Mesodermal cell (in vitro differentiated cells): ENCODE measurements at regions not wholly inside any gene's neighbourhood (a gene's known extent, or its start where the extent isn't known, plus 50 kb on each side); places are given as distances from the start of the nearest gene placed in this dataset.

Source experiments
- H3K27ac ChIP-seq: 2 replicates; pipeline ENCODE4 v1.7.0; 2013; ENCODE audit warnings: mild to moderate bottlenecking, low read depth, low read length, moderate library complexity; ENCODE audit not compliant: severe bottlenecking
- H3K36me3 ChIP-seq: 2 replicates; pipeline ENCODE4 v1.7.1; 2013; ENCODE audit warnings: mild to moderate bottlenecking, low read length, moderate library complexity; ENCODE audit not compliant: control insufficient read depth, insufficient read depth
- H3K4me1 ChIP-seq: one replicate; pipeline ENCODE4 v1.7.1; 2013; ENCODE audit warnings: mild to moderate bottlenecking, low read length; ENCODE audit not compliant: insufficient read depth, control insufficient read depth, poor library complexity, severe bottlenecking
- H3K4me3 ChIP-seq: 2 replicates; pipeline ENCODE4 v1.7.0; 2013; ENCODE audit warnings: low read length, control low read depth, mild to moderate bottlenecking; ENCODE audit not compliant: insufficient read depth, poor library complexity, severe bottlenecking; ENCODE audit errors: extremely low read depth
- H3K9me3 ChIP-seq: 2 replicates; pipeline ENCODE4 v1.7.1; 2013; ENCODE audit warnings: mild to moderate bottlenecking, low read length, moderate library complexity; ENCODE audit not compliant: control insufficient read depth
- WGBS, 2 experiments: methylation state at CpG; one replicate each; pipeline ENCODE4 v1.1.5; 2013; ENCODE audit warnings: missing lambda C conversion rate in 2 of 2; ENCODE audit not compliant: insufficient coverage in 2 of 2; 5-methylcytosine and 5-hydroxymethylcytosine counted together

DNA sequence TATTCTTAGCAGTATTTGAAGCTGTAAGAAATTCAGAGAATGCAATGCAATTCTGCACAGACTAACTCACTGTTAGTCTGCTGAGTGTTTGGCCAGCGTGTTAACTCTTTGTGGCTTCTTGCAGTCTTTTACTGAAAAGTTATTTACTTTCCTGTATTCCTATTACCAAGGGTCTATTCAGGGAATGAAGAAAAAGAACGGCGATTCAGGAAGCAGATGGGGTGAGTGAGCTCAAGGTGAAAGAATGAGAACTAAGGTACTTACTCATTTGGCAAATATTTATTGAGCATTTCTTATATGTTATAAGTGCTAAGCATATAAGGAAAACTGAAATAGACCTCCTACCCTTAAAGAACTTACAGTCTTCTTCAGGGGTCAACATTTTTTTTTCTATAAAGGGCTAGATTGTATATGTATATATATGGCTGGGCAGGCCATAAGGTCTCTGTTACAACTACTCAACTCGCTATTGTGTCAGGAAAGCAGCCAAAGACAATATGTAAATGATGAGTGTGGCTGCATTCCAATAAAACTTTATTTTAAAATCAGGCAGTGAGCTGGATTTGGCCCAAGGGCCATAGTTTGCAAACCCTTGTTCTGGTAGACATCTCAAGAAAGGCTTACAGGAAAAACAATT, 271.9 kb upstream of the GADL1 start:
- Histone ChIP-seq H3K9me3 (no peaks in the 10 kb centered on the region), H3K4me3 (no peak overlapping the region), H3K4me1 (peaks cover 18% of the 10 kb centered on the region), H3K36me3 (no peaks in the 10 kb centered on the region), H3K27ac (peak overlapping the region; percentile 70)
- 60% methylated on average over 1 of the region's 4 CpGs; no CpG with 5 or more reads in 1 of the 2 experiments for WGBS, 2 experiments

DNA sequence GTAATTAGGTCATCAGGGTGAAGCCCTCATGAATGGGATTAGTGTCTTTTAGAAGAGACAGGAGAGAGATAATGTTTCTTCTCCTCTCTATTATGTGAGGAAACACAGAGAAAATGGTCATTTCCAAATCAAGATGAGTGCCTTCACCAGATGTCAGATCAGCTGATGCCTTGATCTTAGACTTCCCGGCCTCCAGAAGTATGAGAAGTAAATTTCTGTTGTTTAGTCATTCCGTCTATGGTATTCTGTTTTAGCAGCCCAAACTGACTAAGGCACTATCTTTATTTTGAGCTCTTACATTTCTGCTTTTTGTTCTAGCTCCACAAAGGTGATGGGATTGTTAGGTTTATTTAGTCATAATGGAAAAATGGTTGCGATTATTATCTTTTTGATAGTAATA, 273.2 kb upstream of the GADL1 start:
- no peaks in the 10 kb centered on the region for H3K36me3 ChIP-seq
- H3K4me3 ChIP-seq = no peak overlapping the region
- no peak overlapping the region for H3K27ac ChIP-seq
- WGBS, 2 experiments = 93% methylated on average over 2 of the region's 3 CpGs; no CpG with 5 or more reads in 1 of the 2 experiments
- H3K4me1 ChIP-seq = peaks cover 18% of the 10 kb centered on the region
- no peaks in the 10 kb centered on the region for H3K9me3 ChIP-seq

DNA sequence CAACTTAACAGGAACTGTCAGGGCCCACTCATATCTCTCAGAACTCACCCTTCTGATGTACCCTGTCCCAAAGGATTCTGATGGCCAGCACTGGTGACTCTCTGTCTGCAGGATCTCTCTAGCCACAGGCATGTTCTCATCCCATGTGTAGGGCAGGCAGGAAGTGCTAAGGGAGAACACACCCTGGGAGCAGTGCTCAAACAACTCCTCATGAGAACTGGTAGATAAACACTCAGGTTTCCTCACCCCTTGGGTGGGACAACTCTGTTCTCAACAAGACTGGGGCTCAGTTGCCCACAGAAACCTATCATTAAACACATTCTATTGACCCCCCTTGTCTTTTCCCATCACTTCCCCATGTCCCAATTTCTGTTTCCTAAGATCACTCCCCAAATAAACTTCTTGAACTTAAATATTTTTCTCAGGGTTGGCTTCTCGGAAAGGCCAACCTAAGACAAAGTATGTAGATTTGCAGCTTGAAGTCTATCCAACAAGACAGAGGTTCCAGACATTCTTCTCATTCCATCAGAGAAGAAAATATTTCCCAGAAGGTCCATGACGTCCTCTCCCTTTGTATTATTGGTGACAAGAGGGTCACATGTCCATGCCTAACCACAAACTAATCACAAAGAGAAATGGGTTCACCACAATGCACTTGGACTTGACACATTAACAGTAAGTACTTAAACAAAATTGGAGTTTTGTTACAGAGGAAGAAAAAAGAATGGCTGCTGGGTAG, 276.6 kb upstream of the GADL1 start:
- Histone ChIP-seq H3K27ac (peak overlapping the region; percentile 23), H3K4me1 (peaks cover 10% of the 10 kb centered on the region), H3K9me3 (no peaks in the 10 kb centered on the region), H3K4me3 (no peak overlapping the region), H3K36me3 (no peaks in the 10 kb centered on the region)
- 100% methylated on average over 1 of the region's 2 CpGs; no CpG with 5 or more reads in 1 of the 2 experiments for WGBS, 2 experiments

DNA sequence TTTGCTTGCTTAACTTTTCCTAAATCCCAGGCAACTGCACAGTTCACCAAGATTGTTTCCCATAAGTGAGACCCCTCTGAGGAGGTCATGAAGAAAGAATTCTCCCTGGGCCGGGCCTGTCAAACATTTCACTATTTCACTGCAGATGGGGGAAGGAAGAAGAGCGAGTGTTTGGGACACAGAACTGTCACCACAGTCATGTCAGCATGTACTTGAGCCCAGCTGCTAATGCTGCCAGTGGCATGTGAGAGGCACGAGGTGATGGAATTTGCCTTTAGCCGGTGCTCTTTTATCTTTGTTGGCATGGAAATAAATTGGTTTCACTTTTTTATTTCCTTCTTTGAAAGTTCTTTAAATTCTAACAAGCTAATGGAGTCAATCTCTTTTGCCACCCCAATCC, 277.9 kb upstream of the GADL1 start:
- no peaks in the 10 kb centered on the region for H3K36me3 ChIP-seq
- no peak overlapping the region for H3K27ac ChIP-seq
- 81 to 96% methylated on average over 2 to 4 of the region's 4 CpGs for WGBS, 2 experiments
- no peak overlapping the region for H3K4me3 ChIP-seq
- peaks cover 4% of the 10 kb centered on the region for H3K4me1 ChIP-seq
- no peaks in the 10 kb centered on the region for H3K9me3 ChIP-seq

DNA sequence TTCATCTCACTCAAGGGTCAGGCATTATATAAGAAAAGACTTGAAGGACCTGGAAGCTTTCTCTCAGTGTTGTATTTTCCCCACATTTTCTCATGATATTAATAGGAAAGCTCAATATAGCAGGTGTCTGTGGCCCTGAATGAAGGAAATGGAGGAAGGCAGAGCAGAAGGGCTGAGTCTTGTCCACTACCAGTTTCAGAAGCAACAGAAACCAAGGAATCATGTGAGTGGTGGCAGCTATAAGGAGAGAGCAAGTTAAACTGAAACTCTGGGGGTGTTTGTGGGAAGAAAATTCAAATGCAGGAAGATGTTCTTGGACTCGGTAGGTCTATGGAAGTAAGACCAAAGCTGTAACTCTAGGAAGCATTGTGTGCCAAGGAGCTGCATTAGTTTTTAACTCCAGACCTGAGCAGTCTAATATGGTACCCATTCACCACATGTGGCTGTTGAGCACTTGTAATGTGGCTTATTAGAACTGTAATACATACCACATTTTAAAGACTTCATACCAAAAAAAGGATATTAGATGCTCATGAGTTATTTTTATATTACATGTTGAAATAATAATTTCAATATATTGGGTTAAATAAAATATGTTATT, 278.8 kb upstream of the GADL1 start:
- H3K4me1 ChIP-seq = peaks cover 4% of the 10 kb centered on the region
- no peaks in the 10 kb centered on the region for H3K9me3 ChIP-seq
- no peaks in the 10 kb centered on the region for H3K36me3 ChIP-seq
- H3K27ac ChIP-seq = no peak overlapping the region
- 100% methylated on average over 1 of the region's 1 CpG; no CpG with 5 or more reads in 1 of the 2 experiments for WGBS, 2 experiments
- H3K4me3 ChIP-seq = no peak overlapping the region

DNA sequence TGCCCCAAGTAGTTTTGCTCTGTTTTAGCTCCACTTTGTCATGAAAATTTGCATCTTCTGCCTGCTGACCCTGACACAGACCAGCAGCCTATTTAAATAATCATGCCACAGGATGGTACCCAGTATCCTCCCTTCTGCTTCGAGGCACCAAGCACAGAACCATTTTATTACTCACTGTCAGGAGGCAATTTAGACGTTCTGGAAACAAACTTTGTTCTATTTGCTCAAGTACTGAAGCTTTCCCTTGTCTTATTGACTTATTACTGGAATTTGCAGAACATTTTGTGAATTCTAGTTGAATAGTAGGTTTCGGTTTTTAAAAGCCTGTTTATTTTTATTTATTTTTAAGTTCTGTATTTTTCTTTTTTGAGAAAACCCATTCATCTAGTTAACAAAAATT, 279.6 kb upstream of the GADL1 start:
- H3K4me3 ChIP-seq = no peak overlapping the region
- WGBS, 2 experiments = 59% methylated on average over 2 of the region's 3 CpGs; no CpG with 5 or more reads in 1 of the 2 experiments
- H3K36me3 ChIP-seq = no peaks in the 10 kb centered on the region
- H3K27ac ChIP-seq = no peak overlapping the region
- peaks cover 4% of the 10 kb centered on the region for H3K4me1 ChIP-seq
- no peaks in the 10 kb centered on the region for H3K9me3 ChIP-seq

DNA sequence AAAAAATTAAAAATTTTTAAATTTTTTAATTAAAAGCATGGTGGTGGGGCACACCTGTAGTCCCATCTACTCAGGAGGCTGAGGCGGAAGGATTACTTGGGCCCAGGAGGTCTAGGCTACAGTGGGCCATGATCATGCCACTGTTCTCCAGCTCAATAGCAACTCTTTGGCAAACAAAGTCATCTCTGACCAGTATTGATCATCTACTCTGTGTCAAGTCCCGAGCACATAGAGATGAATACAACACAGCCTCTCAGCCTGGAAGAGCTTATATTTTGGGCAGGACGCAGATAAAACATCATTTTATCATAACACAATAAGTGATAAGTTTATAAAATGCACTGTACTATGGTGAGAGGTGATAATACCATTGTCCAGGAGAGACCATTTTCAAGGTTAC, 281.6 kb upstream of the GADL1 start:
- Histone ChIP-seq H3K9me3 (no peaks in the 10 kb centered on the region), H3K27ac (no peak overlapping the region), H3K4me1 (no peaks in the 10 kb centered on the region), H3K36me3 (no peaks in the 10 kb centered on the region), H3K4me3 (no peak overlapping the region)
- 89 to 100% methylated on average over 1 of the region's 3 CpGs for WGBS, 2 experiments

DNA sequence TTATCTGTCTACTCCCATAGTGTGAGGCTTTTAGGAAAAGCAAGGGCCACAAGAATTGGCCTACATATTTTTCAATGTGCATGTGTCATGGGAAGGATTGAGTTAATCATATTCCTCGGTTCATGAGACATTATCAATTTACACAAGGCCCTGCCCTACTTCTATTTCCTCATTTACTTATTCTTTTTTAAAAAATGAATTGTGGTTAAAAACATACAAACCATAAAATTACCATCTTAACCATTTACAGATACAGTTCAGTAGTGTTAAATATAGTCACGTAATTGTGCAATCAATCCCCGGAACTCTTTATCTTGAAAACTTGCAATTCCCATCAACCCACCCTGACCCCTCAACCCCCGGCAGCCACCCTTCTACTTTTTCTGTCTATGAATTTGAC, 284.0 kb upstream of the GADL1 start:
- Histone ChIP-seq H3K27ac (no peak overlapping the region), H3K36me3 (no peaks in the 10 kb centered on the region), H3K4me1 (no peaks in the 10 kb centered on the region), H3K4me3 (no peak overlapping the region), H3K9me3 (no peaks in the 10 kb centered on the region)
- no CpG with 5 or more reads among the region's 4 CpGs for WGBS, 2 experiments

DNA sequence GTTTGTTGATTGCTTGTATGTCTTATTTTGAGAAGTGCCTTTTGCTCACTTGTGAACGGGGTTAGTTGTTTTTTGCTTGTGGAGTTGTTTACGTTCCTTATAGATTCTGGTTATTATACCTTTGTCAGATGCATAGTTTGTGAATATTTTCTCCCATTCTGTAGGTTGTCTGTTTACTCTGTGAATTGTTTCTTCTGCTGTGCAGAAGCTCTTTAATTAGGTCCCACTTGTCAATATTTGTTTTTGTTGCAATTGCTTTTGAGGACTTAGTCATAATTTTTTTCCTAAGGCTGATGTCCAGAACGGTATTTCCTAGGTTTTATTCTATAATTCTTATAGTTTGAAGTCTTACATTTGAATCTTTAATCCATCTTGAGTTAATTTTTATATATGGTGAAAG, 285.3 kb upstream of the GADL1 start:
- WGBS, 2 experiments = 86% methylated on average over 1 of the region's 3 CpGs; no CpG with 5 or more reads in 1 of the 2 experiments
- H3K4me1 ChIP-seq = no peaks in the 10 kb centered on the region
- H3K27ac ChIP-seq = no peak overlapping the region
- no peaks in the 10 kb centered on the region for H3K36me3 ChIP-seq
- no peak overlapping the region for H3K4me3 ChIP-seq
- no peaks in the 10 kb centered on the region for H3K9me3 ChIP-seq

DNA sequence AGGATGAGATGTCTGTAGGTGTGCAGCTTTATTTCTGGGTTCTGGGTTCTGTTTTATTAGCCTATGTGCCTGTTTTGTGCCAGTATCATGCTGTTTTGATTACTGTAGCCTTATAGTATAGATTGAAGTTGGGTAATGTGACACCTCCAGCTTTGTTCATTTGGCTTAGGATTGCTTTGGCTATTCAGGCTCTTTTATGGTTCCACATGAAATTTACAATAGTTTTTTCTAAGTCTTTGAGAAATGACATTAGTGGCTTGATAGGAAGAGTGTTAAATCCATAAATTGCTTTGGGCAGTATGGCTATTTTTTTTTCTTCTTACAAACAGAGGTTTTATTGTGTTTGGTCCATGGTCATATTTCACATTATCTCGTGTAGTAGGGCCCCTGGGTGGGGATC, 285.8 kb upstream of the GADL1 start:
- WGBS, 2 experiments = 67 to 80% methylated on average over 1 of the region's 1 CpG
- no peaks in the 10 kb centered on the region for H3K9me3 ChIP-seq

DNA sequence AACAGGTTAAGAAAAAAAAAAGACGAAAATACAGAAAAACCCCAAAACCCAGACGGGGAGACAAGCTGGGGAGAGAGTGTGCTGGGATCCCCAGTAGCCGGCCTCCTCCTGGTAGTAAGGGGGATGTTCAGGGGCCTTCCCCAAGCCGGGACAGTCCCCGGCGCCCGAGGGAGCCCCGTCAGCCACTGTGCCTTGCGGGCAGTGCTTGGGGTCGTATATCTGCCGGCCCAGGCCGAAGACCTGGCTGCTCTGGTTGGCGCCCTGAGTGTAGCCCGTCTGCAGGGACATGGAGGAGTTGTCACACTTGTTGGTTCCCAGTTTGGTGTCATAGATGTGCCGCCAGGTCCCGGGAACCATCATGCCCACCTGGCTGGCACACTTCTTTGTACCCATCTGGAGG, 287.2 kb upstream of the GADL1 start:
- Histone ChIP-seq H3K27ac (no peak overlapping the region), H3K4me1 (no peaks in the 10 kb centered on the region), H3K9me3 (no peaks in the 10 kb centered on the region), H3K36me3 (no peaks in the 10 kb centered on the region), H3K4me3 (no peak overlapping the region)
- 92 to 96% methylated on average over 11 of the region's 16 CpGs for WGBS, 2 experiments

More for the DNA sequence above, 285.8 kb upstream of the GADL1 start:
- Histone ChIP-seq H3K27ac (no peak overlapping the region), H3K4me3 (no peak overlapping the region), H3K36me3 (no peaks in the 10 kb centered on the region), H3K4me1 (no peaks in the 10 kb centered on the region)
